Gastroesophageal sphincter (tissue), 4 donors: ENCODE measurements at regions not wholly inside any gene's neighbourhood (a gene's known extent, or its start where the extent isn't known, plus 50 kb on each side); places are given as distances from the start of the nearest gene placed in this dataset.

ENCODE experiments used
- ATAC-seq: fragments of 150-250 bp; one replicate; pipeline ENCODE4 v1.9.1; 2016; ENCODE audit warnings: mild to moderate bottlenecking, moderate library complexity
- H3K27ac ChIP-seq, 4 donors: fragments of 200-600 bp; sonication (generic) in 3 of 4; 1 replicate in 3 of 4; 2 replicates in 1 of 4; pipeline ENCODE4 v1.5.1; 2016 to 2019
- H3K27me3 ChIP-seq: fragments of 200-600 bp; sonication (generic); one replicate; pipeline ENCODE4 v1.5.1; 2019
- H3K36me3 ChIP-seq, 2 donors: fragments of 200-600 bp; sonication (generic); one replicate each; pipeline ENCODE4 v1.5.1; 2019; ENCODE audit warnings: control low read depth in 1 of 2
- H3K4me1 ChIP-seq, 3 donors: fragments of 200-600 bp; sonication (generic); 1 replicate in 2 of 3; 2 replicates in 1 of 3; pipeline ENCODE4 v1.5.1; 2016 to 2019; ENCODE audit warnings: control low read depth in 2 of 3
- H3K4me3 ChIP-seq, 2 donors: fragments of 200-600 bp; sonication (generic); one replicate each; pipeline ENCODE4 v1.5.1; 2019; ENCODE audit warnings: mild to moderate bottlenecking in 1 of 2, moderate library complexity in 1 of 2
- H3K9me3 ChIP-seq, 3 donors: fragments of 200-600 bp; sonication (generic); one replicate each; pipeline ENCODE4 v1.5.1; 2017 to 2019; ENCODE audit warnings: control low read depth in 2 of 3
- CTCF ChIP-seq, 4 experiments: fragments of 200-600 bp in 2 of 4; fragments of 450-650 bp in 2 of 4; sonication (generic) in 1 of 4; IDR thresholded peaks; one replicate each; pipeline ENCODE4 v1.5.1; 2017 to 2019; ENCODE audit warnings: antibody characterized with exemption in 4 of 4, mild to moderate bottlenecking in 2 of 4, moderate library complexity in 2 of 4
- EP300 ChIP-seq: sonication (generic); formaldehyde crosslinking; IDR thresholded peaks from one replicate; pipeline ENCODE4 v1.6.1; 2017; ENCODE audit warnings: antibody characterized with exemption, mild to moderate bottlenecking
- POLR2A ChIP-seq, 2 donors: fragments of 450-650 bp; IDR thresholded peaks; one replicate each; pipeline ENCODE4 v1.6.1; 2017; ENCODE audit warnings: antibody characterized with exemption in 2 of 2, mild to moderate bottlenecking in 2 of 2, moderate library complexity in 1 of 2
- POLR2AphosphoS5 ChIP-seq: sonication (generic); formaldehyde crosslinking; IDR thresholded peaks from one replicate; pipeline ENCODE4 v1.6.1; 2017; ENCODE audit warnings: antibody characterized with exemption
- WGBS, 2 donors: methylation state at CpG; one replicate each; pipeline ENCODE4 v1.1.5; 2018; ENCODE audit warnings: low coverage in 1 of 2; 5-methylcytosine and 5-hydroxymethylcytosine counted together

- TF ChIP-seq POLR2A (IDR thresholded peaks at IDR 0.05) (no peak), EP300 (no peak), POLR2AphosphoS5 (no peak), CTCF (IDR thresholded peaks at IDR 0.05) (no peak)
- Histone ChIP-seq H3K4me3 (no peak overlapping the region), H3K36me3 (no peaks in the 10 kb centered on the region), H3K27ac (no peak overlapping the region), H3K4me1 (peaks cover 0 to 32% (median 18%) of the 10 kb centered on the region in 3 donors), H3K27me3 (no peaks in the 10 kb centered on the region), H3K9me3 (no peaks in the 10 kb centered on the region)
- 100% methylated on average over 1 of the region's 3 CpGs; no CpG with 5 or more reads in 1 of the 2 donors for WGBS, 2 donors
- no peak for ATAC-seq
These were observed 470.5 kb downstream of the RPS24 start for GRCh38 chr10:78504181-78504580.

GRCh38 chr10:78505657-78506056, 472.0 kb downstream of the RPS24 start:
- Histone ChIP-seq H3K27ac (no peak overlapping the region), H3K4me3 (no peak overlapping the region), H3K36me3 (no peaks in the 10 kb centered on the region), H3K9me3 (no peaks in the 10 kb centered on the region), H3K27me3 (no peaks in the 10 kb centered on the region), H3K4me1 (peaks cover 0 to 47% (median 24%) of the 10 kb centered on the region in 3 donors)
- WGBS, 2 donors = 89 to 92% methylated on average over 4 of the region's 4 CpGs
- TF ChIP-seq EP300 (no peak), POLR2AphosphoS5 (no peak), CTCF (IDR thresholded peaks at IDR 0.05) (no peak), POLR2A (IDR thresholded peaks at IDR 0.05) (no peak)
- ATAC-seq = no peak

- Histone ChIP-seq H3K4me3 (no peak overlapping the region), H3K27ac (peak overlapping the region in 3 of 4 donors; percentile 78 to 84 (median 79)), H3K9me3 (no peaks in the 10 kb centered on the region), H3K36me3 (no peaks in the 10 kb centered on the region), H3K4me1 (peaks cover 7 to 56% (median 33%) of the 10 kb centered on the region in 3 donors), H3K27me3 (no peaks in the 10 kb centered on the region)
- no CpG with 5 or more reads among the region's 2 CpGs for whole genome bisulfite sequencing, 2 donors
- no peak for ATAC-seq
- no peak for TF ChIP-seq EP300
- TF ChIP-seq POLR2A (IDR thresholded peaks at IDR 0.05) = no peak
- TF ChIP-seq POLR2AphosphoS5 = no peak
- no peak for TF ChIP-seq CTCF (IDR thresholded peaks at IDR 0.05)
These were observed 473.0 kb downstream of the RPS24 start for GRCh38 chr10:78506614-78507013.

GRCh38 chr10:78507510-78508160, 474.0 kb downstream of the RPS24 start:
- Histone ChIP-seq H3K27ac (peak overlapping the region; percentile 31 to 84 (median 78)), H3K9me3 (no peaks in the 10 kb centered on the region), H3K4me1 (peaks cover 7 to 67% (median 35%) of the 10 kb centered on the region in 3 donors), H3K4me3 (no peak overlapping the region), H3K36me3 (no peaks in the 10 kb centered on the region), H3K27me3 (no peaks in the 10 kb centered on the region)
- TF ChIP-seq EP300 (no peak), POLR2AphosphoS5 (peak; percentile 64), CTCF (IDR thresholded peaks at IDR 0.05) (no peak)
- 15 to 21% methylated on average over 4 to 6 of the region's 8 CpGs for WGBS, 2 donors
- peak; percentile 43 for ATAC-seq
